OCI-LY7 (cell line): ENCODE measurements at regions not wholly inside any gene's neighbourhood (a gene's known extent, or its start where the extent isn't known, plus 50 kb on each side); places are given as distances from the start of the nearest gene placed in this dataset. TPM values are rescaled to one million over a fixed set of nuclear protein-coding genes. Genes with fewer than 3 reads are reported as not detected.

Experiments
- BruUV-seq: library from RNA; stranded (reverse); fragments of 400-500 nt; replicated peaks from 2 replicates; lab custom pipeline; 2021; lab: Mats Ljungman, UMichigan
- CTCF ChIA-PET: fragments of 300-600 bp; sonication (Branson Sonifier 250); formaldehyde crosslinking; loops from one replicate; lab custom pipeline; 2022; ENCODE audit warnings: antibody characterized with exemption; ENCODE audit not compliant: unreplicated experiment; lab: Charles Lee
- POLR2A ChIA-PET: fragments of 300-600 bp; sonication (Branson Sonifier 250); formaldehyde crosslinking; loops from one replicate; lab custom pipeline; 2022; ENCODE audit warnings: antibody characterized with exemption; lab: Charles Lee
- DNase-seq: peaks from one replicate; pipeline ENCODE4 v3.0.0-alpha.2; 2015; ENCODE audit warnings: low spot score
- H2AFZ ChIP-seq: fragments of 200-600 bp; sonication (generic), shearing (Covaris generic); 2 replicates; pipeline ENCODE4 v1.6.1; 2014; ENCODE audit warnings: mild to moderate bottlenecking, antibody characterized with exemption, low read length, moderate library complexity
- H3K27ac ChIP-seq: fragments of 200-600 bp; sonication (generic); 2 replicates; pipeline ENCODE4 v1.5.1; 2014; ENCODE audit warnings: mixed run types, low read depth, mild to moderate bottlenecking, moderate library complexity, low read length, inconsistent platforms; ENCODE audit not compliant: poor library complexity, severe bottlenecking
- H3K36me3 ChIP-seq: fragments of 200-600 bp; sonication (generic); 2 replicates; pipeline ENCODE4 v1.6.1; 2014; ENCODE audit warnings: mild to moderate bottlenecking, antibody characterized with exemption, low read length, moderate library complexity, mixed read lengths; ENCODE audit not compliant: insufficient read depth
- H3K4me1 ChIP-seq: fragments of 200-600 bp; sonication (generic); 2 replicates; pipeline ENCODE4 v1.5.1; 2014; ENCODE audit warnings: mild to moderate bottlenecking, low read length; ENCODE audit not compliant: insufficient read depth, poor library complexity, severe bottlenecking
- H3K4me2 ChIP-seq: fragments of 200-600 bp; sonication (generic); 2 replicates; pipeline ENCODE4 v1.6.1; 2014; ENCODE audit warnings: mild to moderate bottlenecking, low read length
- H3K4me3 ChIP-seq: fragments of 200-600 bp; sonication (generic); 2 replicates; pipeline ENCODE4 v1.5.1; 2014; ENCODE audit warnings: mild to moderate bottlenecking, low read depth, low read length; ENCODE audit not compliant: poor library complexity, severe bottlenecking
- H3K79me2 ChIP-seq: fragments of 200-600 bp; sonication (generic); 2 replicates; pipeline ENCODE4 v1.6.1; 2016; ENCODE audit warnings: low read depth, mild to moderate bottlenecking, low read length, moderate library complexity, mixed read lengths; ENCODE audit not compliant: insufficient read depth
- H3K9me2 ChIP-seq: fragments of 200-600 bp; sonication (generic); 2 replicates; pipeline ENCODE4 v1.6.1; 2016; ENCODE audit warnings: mild to moderate bottlenecking, low read length, mixed read lengths; ENCODE audit not compliant: insufficient read depth
- H3K9me3 ChIP-seq: fragments of 200-600 bp; sonication (generic); 2 replicates; pipeline ENCODE4 v1.6.1; 2014; ENCODE audit warnings: mild to moderate bottlenecking, mixed run types, low read length, mixed read lengths
- H4K20me1 ChIP-seq: fragments of 200-600 bp; sonication (generic); 2 replicates; pipeline ENCODE4 v1.6.1; 2014; ENCODE audit warnings: mild to moderate bottlenecking, antibody characterized with exemption, low read length, moderate library complexity, mixed read lengths; ENCODE audit not compliant: insufficient read depth
- CTCF ChIP-seq: fragments of 200-600 bp; sonication (generic); conservative IDR thresholded peaks from 2 replicates; pipeline ENCODE4 v1.5.1; 2014; ENCODE audit warnings: mild to moderate bottlenecking, antibody characterized with exemption, low read length, moderate library complexity, mixed read lengths
- EZH2phosphoT487 ChIP-seq: fragments of 200-600 bp; sonication (generic); IDR thresholded peaks from 2 replicates; pipeline ENCODE4 v1.6.1; 2018; ENCODE audit warnings: low read depth, borderline replicate concordance, mild to moderate bottlenecking, mixed run types, antibody characterized with exemption, low read length, moderate library complexity, mixed read lengths
- intact Hi-C: fragments of 100-400 bp; cut with micrococcal nuclease; formaldehyde crosslinking; loops from one replicate; pipeline ENCODE4 v1.10.0; 2022; ENCODE audit not compliant: unreplicated experiment
- small RNA-seq: library from RNA; depleted of rRNA; stranded (forward); fragments of <200 nt; gene quantifications from one replicate; pipeline ENCODE3, GENCODE V24; 2014

- H3K27ac ChIP-seq = no peak overlapping the region
- no peaks in the 10 kb centered on the region for H3K4me1 ChIP-seq
- no peak overlapping the region for H2AFZ ChIP-seq
- TF ChIP-seq EZH2phosphoT487 = no peak
- no peak for TF ChIP-seq CTCF
- no peaks in the 10 kb centered on the region for H3K36me3 ChIP-seq
- POLR2A ChIA-PET = interaction anchor here (1.1 kb wide), 1 partner anchor 15 kb away, joined by 5 read pairs; no protein-coding TSS in a partner anchor
- H3K4me3 ChIP-seq = no peak overlapping the region
- BruUV-seq = no TSS peak
- no peak overlapping the region for H3K4me2 ChIP-seq
- H4K20me1 ChIP-seq = no peaks in the 10 kb centered on the region
- no peak for DNase-seq
- CTCF ChIA-PET = no interaction called here
- H3K9me2 ChIP-seq = no peaks in the 10 kb centered on the region
- H3K9me3 ChIP-seq = no peaks in the 10 kb centered on the region
- no peaks in the 10 kb centered on the region for H3K79me2 ChIP-seq
- intact Hi-C loops = no loop called here
Measured at GRCh38 chr2:88245109-88245508, 75.0 kb downstream of the THNSL2 start.

- no peak for TF ChIP-seq CTCF
- no peak for TF ChIP-seq EZH2phosphoT487
- Histone ChIP-seq H3K4me1 (no peaks in the 10 kb centered on the region), H3K9me2 (no peaks in the 10 kb centered on the region), H3K79me2 (no peaks in the 10 kb centered on the region), H3K9me3 (no peaks in the 10 kb centered on the region), H3K27ac (no peak overlapping the region), H3K36me3 (no peaks in the 10 kb centered on the region), H2AFZ (no peak overlapping the region), H4K20me1 (no peaks in the 10 kb centered on the region), H3K4me2 (no peak overlapping the region), H3K4me3 (no peak overlapping the region)
- DNase-seq = no peak
- POLR2A ChIA-PET = no interaction called here
- BruUV-seq = no TSS peak
- intact Hi-C loops = no loop called here
- CTCF ChIA-PET = no interaction called here
Measured at GRCh38 chr2:88239781-88240180, 69.6 kb downstream of the THNSL2 start.

GRCh38 chr2:88236666-88237065 is 66.5 kb downstream of the THNSL2 start:
- DNase-seq = no peak
- no peak overlapping the region for H2AFZ ChIP-seq
- no peak for TF ChIP-seq EZH2phosphoT487
- no peak for TF ChIP-seq CTCF
- no peaks in the 10 kb centered on the region for H3K9me3 ChIP-seq
- H3K4me3 ChIP-seq = no peak overlapping the region
- ChIA-PET CTCF (no interaction called here), POLR2A (no interaction called here)
- H3K27ac ChIP-seq = no peak overlapping the region
- no peaks in the 10 kb centered on the region for H3K4me1 ChIP-seq
- H3K36me3 ChIP-seq = no peaks in the 10 kb centered on the region
- no peaks in the 10 kb centered on the region for H3K79me2 ChIP-seq
- no TSS peak for BruUV-seq
- no peak overlapping the region for H3K4me2 ChIP-seq
- H4K20me1 ChIP-seq = no peaks in the 10 kb centered on the region
- intact Hi-C loops = no loop called here
- H3K9me2 ChIP-seq = no peaks in the 10 kb centered on the region

Small RNA genes in the stretch of these regions (small RNA-seq; reads per million reads assigned to genes)
- gene RF00026 = not detected
- not detected for gene RNU6-1168P
